Immature natural killer cell (primary cell): ENCODE measurements at regions not wholly inside any gene's neighbourhood (a gene's known extent, or its start where the extent isn't known, plus 50 kb on each side); places are given as distances from the start of the nearest gene placed in this dataset.
"Not testable (repeated sequence)": the region's sequence is repeated elsewhere in the genome, so short reads cannot be mapped to it uniquely, and the experiment has no call there.

Experiments
- DNase-seq, 3 donors: peaks; one replicate each; pipeline ENCODE4 v3.0.0; 2022; ENCODE audit warnings: mixed read lengths in 1 of 3
- H3K27ac Mint-ChIP-seq, 6 donors: one replicate each; pipeline ENCODE4 v1.8.0; 2020; ENCODE audit warnings: mixed read lengths in 6 of 6, mild to moderate bottlenecking in 5 of 6, inconsistent platforms in 4 of 6, moderate library complexity in 3 of 6
- H3K27me3 Mint-ChIP-seq, 3 donors: one replicate each; pipeline ENCODE4 v1.8.0; 2020 to 2021; ENCODE audit warnings: low read depth in 3 of 3, mild to moderate bottlenecking in 3 of 3, mixed read lengths in 3 of 3, moderate library complexity in 3 of 3, inconsistent platforms in 1 of 3
- H3K36me3 Mint-ChIP-seq, 3 donors: one replicate each; pipeline ENCODE4 v1.8.0; 2020; ENCODE audit warnings: mixed read lengths in 3 of 3, inconsistent platforms in 2 of 3, mild to moderate bottlenecking in 2 of 3
- H3K4me1 Mint-ChIP-seq, 2 donors: one replicate each; pipeline ENCODE4 v1.8.0; 2020; ENCODE audit warnings: inconsistent platforms in 2 of 2, mild to moderate bottlenecking in 2 of 2, mixed read lengths in 2 of 2, moderate library complexity in 1 of 2
- H3K4me3 Mint-ChIP-seq, 5 donors: one replicate each; pipeline ENCODE4 v1.8.0; 2020; ENCODE audit warnings: mild to moderate bottlenecking in 5 of 5, mixed read lengths in 5 of 5, inconsistent platforms in 3 of 5, moderate library complexity in 3 of 5
- H3K9me3 Mint-ChIP-seq, 6 donors: one replicate each; pipeline ENCODE4 v1.8.0; 2020; ENCODE audit warnings: mild to moderate bottlenecking in 6 of 6, mixed read lengths in 6 of 6, inconsistent platforms in 4 of 6, moderate library complexity in 3 of 6

- no peak overlapping the region for H3K4me3 Mint-ChIP-seq
- no peaks in the 10 kb centered on the region for H3K9me3 Mint-ChIP-seq
- no peaks in the 10 kb centered on the region for H3K36me3 Mint-ChIP-seq
- DNase-seq: no peak
- no peak overlapping the region for H3K27ac Mint-ChIP-seq
- peaks cover 0 to 5% (median 2%) of the 10 kb centered on the region in 3 donors for H3K27me3 Mint-ChIP-seq
- no peaks in the 10 kb centered on the region for H3K4me1 Mint-ChIP-seq
Measured at GRCh38 chr12:124129132-124129531, 156.1 kb downstream of the ZNF664 start.

DNA sequence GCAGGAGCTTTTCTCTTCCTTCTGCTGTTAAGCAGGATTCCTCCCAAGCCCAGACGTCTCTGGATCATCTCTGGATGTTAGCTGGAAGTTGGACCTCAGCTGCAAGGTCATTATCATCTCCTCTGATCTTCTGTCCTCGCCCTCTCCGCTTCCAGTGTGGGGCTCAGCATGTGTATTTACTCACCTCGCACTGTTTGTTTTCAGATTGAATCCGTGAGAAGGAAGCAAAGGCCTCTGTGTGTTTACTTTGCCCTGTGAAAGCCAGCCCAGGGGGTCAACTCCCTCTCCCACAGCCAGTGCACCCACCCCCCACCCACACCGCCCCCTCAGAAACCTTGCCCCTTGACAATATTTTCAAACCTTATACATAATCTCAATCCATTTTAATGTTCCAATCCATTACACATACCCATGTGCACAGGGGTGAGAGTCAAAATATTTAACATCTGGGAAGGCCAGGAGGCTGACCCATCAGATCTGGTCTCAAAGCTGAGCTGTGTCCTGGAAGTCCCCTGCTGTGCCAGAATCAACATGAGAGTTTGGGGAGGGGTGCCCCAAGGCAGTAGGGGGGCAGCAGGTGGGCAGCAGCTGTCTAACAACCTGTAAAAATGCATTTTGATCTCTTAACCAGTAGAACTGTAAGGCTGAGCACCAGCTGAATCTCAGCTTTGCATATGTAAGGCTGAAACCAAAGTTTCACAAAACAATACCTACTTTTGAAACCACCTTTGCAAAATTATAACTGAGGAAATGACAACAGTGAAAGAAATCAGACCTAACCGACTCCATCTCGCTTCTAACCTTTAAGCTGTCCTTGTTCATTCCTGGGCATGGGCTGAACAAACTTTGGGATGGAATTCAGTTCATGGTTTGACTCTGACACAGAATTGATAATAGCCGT lies 157.9 kb downstream of the ZNF664 start:
- no peak for DNase-seq
- peaks cover 0 to 5% (median 2%) of the 10 kb centered on the region in 3 donors for H3K27me3 Mint-ChIP-seq
- H3K4me3 Mint-ChIP-seq: no peak overlapping the region
- H3K27ac Mint-ChIP-seq: no peak overlapping the region
- no peaks in the 10 kb centered on the region for H3K36me3 Mint-ChIP-seq
- H3K4me1 Mint-ChIP-seq: no peaks in the 10 kb centered on the region
- no peaks in the 10 kb centered on the region for H3K9me3 Mint-ChIP-seq

GRCh38 chr12:124131659-124132058 lies 158.6 kb downstream of the ZNF664 start:
- Mint-ChIP-seq H3K4me3 (no peak overlapping the region), H3K27me3 (peaks cover 0 to 6% (median 2%) of the 10 kb centered on the region in 3 donors), H3K36me3 (no peaks in the 10 kb centered on the region), H3K4me1 (no peaks in the 10 kb centered on the region), H3K9me3 (no peaks in the 10 kb centered on the region), H3K27ac (no peak overlapping the region)
- DNase-seq: no peak

GRCh38 chr12:124132530-124132929 lies 159.5 kb downstream of the ZNF664 start:
- H3K9me3 Mint-ChIP-seq: no peaks in the 10 kb centered on the region
- H3K27me3 Mint-ChIP-seq: peaks cover 0 to 7% (median 7%) of the 10 kb centered on the region in 3 donors
- DNase-seq: no peak
- H3K36me3 Mint-ChIP-seq: no peaks in the 10 kb centered on the region
- H3K27ac Mint-ChIP-seq: no peak overlapping the region
- no peak overlapping the region for H3K4me3 Mint-ChIP-seq
- H3K4me1 Mint-ChIP-seq: no peaks in the 10 kb centered on the region

- Mint-ChIP-seq H3K27ac (no peak overlapping the region), H3K4me3 (no peak overlapping the region), H3K9me3 (peaks cover 0 to 20% (median 2%) of the 10 kb centered on the region in 6 donors), H3K4me1 (no peaks in the 10 kb centered on the region), H3K27me3 (peaks cover 0 to 18% (median 11%) of the 10 kb centered on the region in 3 donors), H3K36me3 (peaks cover 0 to 3% (median 0%) of the 10 kb centered on the region in 3 donors)
- DNase-seq: no peak
Measured at GRCh38 chr12:124136796-124137195, 158.1 kb upstream of the RFLNA start.

GRCh38 chr12:124140944-124141486 lies 153.9 kb upstream of the RFLNA start:
- H3K4me1 Mint-ChIP-seq: no peaks in the 10 kb centered on the region
- H3K27me3 Mint-ChIP-seq: peaks cover 0 to 21% (median 13%) of the 10 kb centered on the region in 3 donors
- H3K9me3 Mint-ChIP-seq: peaks cover 0 to 29% (median 6%) of the 10 kb centered on the region in 6 donors
- H3K36me3 Mint-ChIP-seq: peaks cover 0 to 5% (median 0%) of the 10 kb centered on the region in 3 donors
- H3K4me3 Mint-ChIP-seq: no peak overlapping the region
- DNase-seq: no peak
- H3K27ac Mint-ChIP-seq: no peak overlapping the region

DNA sequence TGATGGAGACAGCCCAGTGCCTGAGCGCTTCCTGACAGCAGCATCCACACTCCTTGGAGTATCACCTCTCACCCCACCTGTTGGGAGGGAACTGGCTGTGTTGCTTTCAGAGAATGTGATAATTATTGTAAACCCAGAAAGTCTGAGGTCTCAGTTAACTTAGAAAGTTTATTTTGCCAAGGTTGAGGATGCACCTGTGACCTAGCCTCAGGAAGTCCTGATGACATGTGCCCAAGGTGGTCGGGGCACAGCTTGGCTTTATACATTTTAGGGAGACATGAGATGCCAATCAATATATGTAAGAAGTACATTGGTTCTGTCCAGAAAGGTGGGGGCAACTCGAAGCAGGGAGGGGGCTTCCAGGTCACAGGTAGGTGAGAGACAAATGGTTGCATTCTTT lies 153.3 kb upstream of the RFLNA start:
- not testable (repeated sequence) for H3K4me3 Mint-ChIP-seq, H3K36me3 Mint-ChIP-seq, DNase-seq, H3K27ac Mint-ChIP-seq, H3K4me1 Mint-ChIP-seq
- H3K9me3 Mint-ChIP-seq: peaks cover 0 to 29% (median 6%) of the 10 kb centered on the region in 6 donors
- peaks cover 0 to 21% (median 13%) of the 10 kb centered on the region in 3 donors for H3K27me3 Mint-ChIP-seq

- DNase-seq: no peak
- H3K4me1 Mint-ChIP-seq: no peaks in the 10 kb centered on the region
- peaks cover 0 to 29% (median 6%) of the 10 kb centered on the region in 6 donors for H3K9me3 Mint-ChIP-seq
- H3K27ac Mint-ChIP-seq: no peak overlapping the region
- H3K4me3 Mint-ChIP-seq: no peak overlapping the region
- H3K27me3 Mint-ChIP-seq: peaks cover 0 to 22% (median 8%) of the 10 kb centered on the region in 3 donors
- peaks cover 0 to 5% (median 0%) of the 10 kb centered on the region in 3 donors for H3K36me3 Mint-ChIP-seq
Measured at GRCh38 chr12:124142395-124143035, 152.4 kb upstream of the RFLNA start.

DNA sequence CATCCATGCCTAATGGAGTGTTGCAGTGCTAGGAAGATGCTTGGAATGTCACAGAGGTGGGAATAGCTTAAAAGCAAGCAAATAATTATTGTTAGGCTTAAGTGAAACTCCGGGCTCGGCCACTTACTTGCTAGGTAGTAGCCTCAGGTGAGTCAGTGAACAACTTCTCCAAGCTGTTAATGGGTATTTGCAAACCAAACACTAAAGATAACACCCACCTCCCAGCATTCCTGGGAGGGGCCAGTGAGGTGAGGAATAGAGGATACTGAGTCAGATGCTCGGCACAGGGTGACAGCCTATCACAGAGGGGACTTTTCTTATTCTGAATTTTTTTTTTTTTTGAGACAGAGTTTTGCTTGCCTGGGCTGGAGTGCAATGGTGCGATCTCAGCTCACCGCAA lies 151.2 kb upstream of the RFLNA start:
- DNase-seq: no peak
- Mint-ChIP-seq H3K4me1 (no peaks in the 10 kb centered on the region), H3K27me3 (peaks cover 0 to 25% (median 8%) of the 10 kb centered on the region in 3 donors), H3K36me3 (peaks cover 0 to 5% (median 0%) of the 10 kb centered on the region in 3 donors), H3K27ac (no peak overlapping the region), H3K9me3 (peaks cover 0 to 22% (median 3%) of the 10 kb centered on the region in 6 donors), H3K4me3 (no peak overlapping the region)

- peaks cover 0 to 5% (median 0%) of the 10 kb centered on the region in 3 donors for H3K36me3 Mint-ChIP-seq
- peaks cover 0 to 22% (median 3%) of the 10 kb centered on the region in 6 donors for H3K9me3 Mint-ChIP-seq
- H3K27me3 Mint-ChIP-seq: peaks cover 0 to 20% (median 4%) of the 10 kb centered on the region in 3 donors
- H3K27ac Mint-ChIP-seq: no peak overlapping the region
- no peaks in the 10 kb centered on the region for H3K4me1 Mint-ChIP-seq
- H3K4me3 Mint-ChIP-seq: no peak overlapping the region
- no peak for DNase-seq
Measured at GRCh38 chr12:124144531-124145194, 150.2 kb upstream of the RFLNA start.

- Mint-ChIP-seq H3K4me1 (no peaks in the 10 kb centered on the region), H3K36me3 (no peaks in the 10 kb centered on the region), H3K4me3 (no peak overlapping the region), H3K9me3 (peaks cover 0 to 7% (median 3%) of the 10 kb centered on the region in 6 donors), H3K27ac (no peak overlapping the region), H3K27me3 (peaks cover 0 to 10% (median 4%) of the 10 kb centered on the region in 3 donors)
- DNase-seq: no peak
Measured at GRCh38 chr12:124147027-124147426, 147.9 kb upstream of the RFLNA start.

DNA sequence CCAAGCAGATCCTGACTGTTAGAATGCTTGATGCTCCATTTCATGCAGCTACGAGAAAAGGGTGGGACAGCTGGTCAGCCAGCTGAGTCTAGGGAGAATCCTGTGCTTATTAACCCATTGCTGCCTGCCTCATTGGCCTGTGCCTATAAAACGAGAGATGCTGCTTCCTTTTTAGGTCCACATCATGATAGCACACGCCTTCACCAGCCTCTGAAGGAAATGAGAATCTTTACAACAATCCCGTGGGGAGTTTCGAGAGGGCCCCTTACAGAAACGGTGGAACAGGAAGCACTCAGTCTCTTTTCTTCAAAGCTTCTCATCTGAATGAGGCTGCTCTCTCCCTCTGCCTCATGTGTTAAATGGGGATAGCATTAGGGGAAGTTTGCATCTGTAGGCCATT lies 147.3 kb upstream of the RFLNA start:
- no peaks in the 10 kb centered on the region for H3K4me1 Mint-ChIP-seq
- no peaks in the 10 kb centered on the region for H3K36me3 Mint-ChIP-seq
- H3K4me3 Mint-ChIP-seq: no peak overlapping the region
- H3K27ac Mint-ChIP-seq: no peak overlapping the region
- no peak for DNase-seq
- peaks cover 0 to 13% (median 4%) of the 10 kb centered on the region in 3 donors for H3K27me3 Mint-ChIP-seq
- H3K9me3 Mint-ChIP-seq: peaks cover 0 to 3% (median under 1%) of the 10 kb centered on the region in 6 donors

- Mint-ChIP-seq H3K27me3 (peaks cover 0 to 10% (median 4%) of the 10 kb centered on the region in 3 donors), H3K9me3 (no peaks in the 10 kb centered on the region), H3K36me3 (no peaks in the 10 kb centered on the region), H3K4me3 (no peak overlapping the region), H3K4me1 (no peaks in the 10 kb centered on the region), H3K27ac (no peak overlapping the region)
- DNase-seq: no peak
Measured at GRCh38 chr12:124148481-124149273, 146.2 kb upstream of the RFLNA start.
